DND-41 (cell line): ENCODE measurements at regions not wholly inside any gene's neighbourhood (a gene's known extent, or its start where the extent isn't known, plus 50 kb on each side); places are given as distances from the start of the nearest gene placed in this dataset.
"Not testable (repeated sequence)": the region's sequence is repeated elsewhere in the genome, so short reads cannot be mapped to it uniquely, and the experiment has no call there.

Experiments used
- ATAC-seq: fragments of 200-7000 bp; cut with Tn5 transposase; 3 replicates; pipeline ENCODE4 v1.9.1; 2021; ENCODE audit warnings: low read depth; ENCODE audit not compliant: insufficient read depth
- DNase-seq: peaks from one replicate; pipeline ENCODE4 v3.0.0-alpha.2; 2020
- H2AFZ ChIP-seq: 2 replicates; pipeline ENCODE4 v1.6.0; 2012; ENCODE audit warnings: low read depth, low read length
- H3K27ac ChIP-seq: 2 replicates; pipeline ENCODE4 v1.5.1; 2012; ENCODE audit warnings: low read length, inconsistent platforms
- H3K27me3 ChIP-seq: fragments of 200-600 bp; sonication (generic); 2 replicates; pipeline ENCODE4 v1.6.0; 2012; ENCODE audit warnings: low read length, mild to moderate bottlenecking, inconsistent platforms; ENCODE audit not compliant: insufficient read depth, poor library complexity
- H3K36me3 ChIP-seq: 2 replicates; pipeline ENCODE4 v1.5.1; 2012; ENCODE audit warnings: low read length, inconsistent platforms; ENCODE audit not compliant: insufficient read depth
- H3K4me1 ChIP-seq: 2 replicates; pipeline ENCODE4 v1.5.1; 2012; ENCODE audit warnings: mild to moderate bottlenecking, low read length; ENCODE audit not compliant: insufficient read depth
- H3K4me2 ChIP-seq: 2 replicates; pipeline ENCODE4 v1.6.0; 2012; ENCODE audit warnings: mild to moderate bottlenecking, moderate library complexity, low read length, inconsistent platforms; ENCODE audit not compliant: insufficient read depth
- H3K4me3 ChIP-seq, 2 experiments: fragments of 200-600 bp in 1 of 2; shearing (Covaris generic) in 1 of 2; 2 replicates each; pipeline ENCODE4 v1.5.1; 2012 to 2016; ENCODE audit warnings: inconsistent platforms in 2 of 2, low read length in 2 of 2, mild to moderate bottlenecking in 2 of 2, low read depth in 1 of 2, moderate library complexity in 1 of 2
- H3K79me2 ChIP-seq: 2 replicates; pipeline ENCODE4 v1.6.0; 2012; ENCODE audit warnings: low read length, inconsistent platforms; ENCODE audit not compliant: insufficient read depth
- H3K9ac ChIP-seq: 2 replicates; pipeline ENCODE4 v1.6.0; 2012; ENCODE audit warnings: low read depth, mild to moderate bottlenecking, inconsistent platforms, low read length, moderate library complexity
- H3K9me3 ChIP-seq: 2 replicates; pipeline ENCODE4 v1.5.1; 2012; ENCODE audit warnings: low read length, moderate library complexity, mild to moderate bottlenecking, inconsistent platforms; ENCODE audit not compliant: insufficient read depth, severe bottlenecking
- H4K20me1 ChIP-seq: 2 replicates; pipeline ENCODE4 v1.6.0; 2012; ENCODE audit warnings: low read length; ENCODE audit not compliant: insufficient read depth
- CTCF ChIP-seq: IDR thresholded peaks from 2 replicates; pipeline ENCODE4 v1.5.1; 2012; ENCODE audit warnings: borderline replicate concordance, low read length, moderate library complexity, mild to moderate bottlenecking; ENCODE audit not compliant: poor library complexity, severe bottlenecking; ENCODE audit errors: extremely low read depth
- EZH2 ChIP-seq: IDR thresholded peaks from 3 replicates; pipeline ENCODE4 v1.6.1; 2012; ENCODE audit warnings: borderline replicate concordance, low read depth, mild to moderate bottlenecking, moderate library complexity, low read length, inconsistent platforms; ENCODE audit not compliant: severe bottlenecking

GRCh38 chr4:19472666-19473065 is 779.0 kb upstream of the SLIT2 start:
- Histone ChIP-seq H3K4me3 (no peak overlapping the region), H4K20me1 (no peaks in the 10 kb centered on the region), H3K9ac (no peak overlapping the region), H2AFZ (no peak overlapping the region), H3K27me3 (no peaks in the 10 kb centered on the region), H3K36me3 (no peaks in the 10 kb centered on the region), H3K4me2 (no peak overlapping the region), H3K4me1 (0 out of 2 replicates have a peak, but pooled peaks cover 4% of the 10 kb centered on the region), H3K9me3 (no peaks in the 10 kb centered on the region), H3K27ac (no peak overlapping the region), H3K79me2 (no peaks in the 10 kb centered on the region)
- ATAC-seq, result no peak
- TF ChIP-seq EZH2, result no peak
- no peak for TF ChIP-seq CTCF
- DNase-seq, result no peak

GRCh38 chr4:19470001-19470400 is 781.7 kb upstream of the SLIT2 start:
- not testable (repeated sequence) for DNase-seq

GRCh38 chr4:19462117-19462516 is 789.6 kb upstream of the SLIT2 start:
- Histone ChIP-seq H2AFZ (no peak overlapping the region), H3K27ac (no peak overlapping the region), H3K4me3 (no peak overlapping the region), H3K9ac (no peak overlapping the region), H3K36me3 (no peaks in the 10 kb centered on the region), H4K20me1 (no peaks in the 10 kb centered on the region), H3K4me1 (no peaks in the 10 kb centered on the region), H3K9me3 (no peaks in the 10 kb centered on the region), H3K79me2 (no peaks in the 10 kb centered on the region), H3K4me2 (no peak overlapping the region), H3K27me3 (no peaks in the 10 kb centered on the region)
- DNase-seq (no peak), ATAC-seq (no peak)
- TF ChIP-seq EZH2 (no peak), CTCF (no peak)

More at GRCh38 chr4:19470001-19470400, 781.7 kb upstream of the SLIT2 start:
- not testable (repeated sequence) for H3K9me3 ChIP-seq, ATAC-seq, H4K20me1 ChIP-seq, H3K4me2 ChIP-seq, H3K4me1 ChIP-seq, H3K27me3 ChIP-seq, H3K27ac ChIP-seq, H3K4me3 ChIP-seq, H3K9ac ChIP-seq, H3K36me3 ChIP-seq, H3K79me2 ChIP-seq, H2AFZ ChIP-seq

- no peaks in the 10 kb centered on the region for H3K79me2 ChIP-seq
- no peaks in the 10 kb centered on the region for H3K27me3 ChIP-seq
Measured at GRCh38 chr4:19455850-19456602, 795.7 kb upstream of the SLIT2 start.

More at GRCh38 chr4:19455850-19456602, 795.7 kb upstream of the SLIT2 start:
- ATAC-seq, result no peak
- no peaks in the 10 kb centered on the region for H4K20me1 ChIP-seq
- H3K36me3 ChIP-seq, result no peaks in the 10 kb centered on the region
- no peak overlapping the region for H3K9ac ChIP-seq
- H2AFZ ChIP-seq, result no peak overlapping the region
- no peak overlapping the region for H3K4me3 ChIP-seq
- H3K4me2 ChIP-seq, result no peak overlapping the region
- H3K9me3 ChIP-seq, result no peaks in the 10 kb centered on the region
- TF ChIP-seq EZH2 (no peak), CTCF (no peak)
- no peak for DNase-seq
- no peak overlapping the region for H3K27ac ChIP-seq
- no peaks in the 10 kb centered on the region for H3K4me1 ChIP-seq
